ENCODE measurements at regions not wholly inside any gene's neighbourhood (a gene's known extent, or its start where the extent isn't known, plus 50 kb on each side); places are given as distances from the start of the nearest gene placed in this dataset.

- TF ChIP-seq, protein P1, sequence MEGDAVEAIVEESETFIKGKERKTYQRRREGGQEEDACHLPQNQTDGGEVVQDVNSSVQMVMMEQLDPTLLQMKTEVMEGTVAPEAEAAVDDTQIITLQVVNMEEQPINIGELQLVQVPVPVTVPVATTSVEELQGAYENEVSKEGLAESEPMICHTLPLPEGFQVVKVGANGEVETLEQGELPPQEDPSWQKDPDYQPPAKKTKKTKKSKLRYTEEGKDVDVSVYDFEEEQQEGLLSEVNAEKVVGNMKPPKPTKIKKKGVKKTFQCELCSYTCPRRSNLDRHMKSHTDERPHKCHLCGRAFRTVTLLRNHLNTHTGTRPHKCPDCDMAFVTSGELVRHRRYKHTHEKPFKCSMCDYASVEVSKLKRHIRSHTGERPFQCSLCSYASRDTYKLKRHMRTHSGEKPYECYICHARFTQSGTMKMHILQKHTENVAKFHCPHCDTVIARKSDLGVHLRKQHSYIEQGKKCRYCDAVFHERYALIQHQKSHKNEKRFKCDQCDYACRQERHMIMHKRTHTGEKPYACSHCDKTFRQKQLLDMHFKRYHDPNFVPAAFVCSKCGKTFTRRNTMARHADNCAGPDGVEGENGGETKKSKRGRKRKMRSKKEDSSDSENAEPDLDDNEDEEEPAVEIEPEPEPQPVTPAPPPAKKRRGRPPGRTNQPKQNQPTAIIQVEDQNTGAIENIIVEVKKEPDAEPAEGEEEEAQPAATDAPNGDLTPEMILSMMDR (IDR thresholded peaks at IDR 0.05): no peak
- TF ChIP-seq EZH2 (IDR thresholded peaks at IDR 0.05): no peak
These were observed 109.6 kb upstream of the PJA2 start for GRCh38 chr5:109519416-109519815.
